ENCODE measurements at regions not wholly inside any gene's neighbourhood (a gene's known extent, or its start where the extent isn't known, plus 50 kb on each side); places are given as distances from the start of the nearest gene placed in this dataset.
A peak's percentile ranks its signal among the peaks of the same experiment; 100 is the strongest.

- no peak overlapping the region for H3K4me3 ChIP-seq (ENCODE audit: low read depth, low read length)
- in situ Hi-C loops (cut with HindIII; ENCODE audit: low sequenced_read_pairs) = loop anchor here (10.0 kb wide), 1 partner anchor 561 kb away; no protein-coding TSS in a partner anchor
- DNase-seq (ENCODE audit: low read depth, low spot score) = no peak
- TF ChIP-seq CTCF (IDR thresholded peaks at IDR 0.05; ENCODE audit: low read depth, low read length) = no peak
Measured at GRCh38 chr2:235115521-235115920, 163.7 kb downstream of the SH3BP4 start.

- no peak overlapping the region for H3K4me3 ChIP-seq (ENCODE audit: low read depth, low read length)
- in situ Hi-C loops (cut with HindIII; ENCODE audit: low sequenced_read_pairs) = loop anchor here (10.0 kb wide), 1 partner anchor 562 kb away; no protein-coding TSS in a partner anchor
- DNase-seq (ENCODE audit: low read depth, low spot score) = peak; percentile 67
- peak; percentile 48 for TF ChIP-seq CTCF (IDR thresholded peaks at IDR 0.05; ENCODE audit: low read depth, low read length)
Measured at GRCh38 chr2:235116885-235117492, 165.2 kb downstream of the SH3BP4 start.

GRCh38 chr2:235126768-235127167 is 175.0 kb downstream of the SH3BP4 start:
- DNase-seq (ENCODE audit: low read depth, low spot score) = no peak
- H3K4me3 ChIP-seq (ENCODE audit: low read depth, low read length) = no peak overlapping the region
- in situ Hi-C loops (cut with HindIII; ENCODE audit: low sequenced_read_pairs) = no loop called here
- no peak for TF ChIP-seq CTCF (IDR thresholded peaks at IDR 0.05; ENCODE audit: low read depth, low read length)

GRCh38 chr2:235127931-235128330 is 176.1 kb downstream of the SH3BP4 start:
- in situ Hi-C loops (cut with HindIII; ENCODE audit: low sequenced_read_pairs) = no loop called here
- no peak for DNase-seq (ENCODE audit: low read depth, low spot score)
- no peak for TF ChIP-seq CTCF (IDR thresholded peaks at IDR 0.05; ENCODE audit: low read depth, low read length)
- no peak overlapping the region for H3K4me3 ChIP-seq (ENCODE audit: low read depth, low read length)

- in situ Hi-C loops (cut with HindIII; ENCODE audit: low sequenced_read_pairs) = no loop called here
- no peak for DNase-seq (ENCODE audit: low read depth, low spot score)
- no peak for TF ChIP-seq CTCF (IDR thresholded peaks at IDR 0.05; ENCODE audit: low read depth, low read length)
- H3K4me3 ChIP-seq (ENCODE audit: low read depth, low read length) = no peak overlapping the region
Measured at GRCh38 chr2:235129850-235130249, 178.0 kb downstream of the SH3BP4 start.

GRCh38 chr2:235131334-235132305 is 179.8 kb downstream of the SH3BP4 start:
- TF ChIP-seq CTCF (IDR thresholded peaks at IDR 0.05; ENCODE audit: low read depth, low read length) = no peak
- in situ Hi-C loops (cut with HindIII; ENCODE audit: low sequenced_read_pairs) = no loop called here
- DNase-seq (ENCODE audit: low read depth, low spot score) = no peak
- no peak overlapping the region for H3K4me3 ChIP-seq (ENCODE audit: low read depth, low read length)
